Suprapubic skin (tissue), 4 donors: ENCODE measurements at regions not wholly inside any gene's neighbourhood (a gene's known extent, or its start where the extent isn't known, plus 50 kb on each side); places are given as distances from the start of the nearest gene placed in this dataset.

Experiments
- CTCF ChIP-seq, 2 donors: fragments of 200-600 bp in 1 of 2; fragments of 450-650 bp in 1 of 2; sonication (generic) in 1 of 2; IDR thresholded peaks; one replicate each; pipeline ENCODE4 v1.5.1; 2016 to 2019; ENCODE audit warnings: antibody characterized with exemption in 2 of 2, mild to moderate bottlenecking in 1 of 2, moderate library complexity in 1 of 2
- EP300 ChIP-seq: sonication (generic); formaldehyde crosslinking; IDR thresholded peaks from one replicate; pipeline ENCODE4 v1.6.1; 2017; ENCODE audit warnings: antibody characterized with exemption
- POLR2A ChIP-seq, 2 donors: fragments of 450-650 bp; IDR thresholded peaks; one replicate each; pipeline ENCODE4 v1.6.1; 2017; ENCODE audit warnings: antibody characterized with exemption in 2 of 2, mild to moderate bottlenecking in 2 of 2, moderate library complexity in 2 of 2
- POLR2AphosphoS5 ChIP-seq, 3 donors: sonication (generic); formaldehyde crosslinking; IDR thresholded peaks; one replicate each; pipeline ENCODE4 v1.6.1; 2017; ENCODE audit warnings: antibody characterized with exemption in 3 of 3

- TF ChIP-seq CTCF (IDR thresholded peaks at IDR 0.05) (no peak), POLR2A (IDR thresholded peaks at IDR 0.05) (no peak), POLR2AphosphoS5 (IDR thresholded peaks at IDR 0.05) (no peak), EP300 (no peak)
These were observed 611.2 kb downstream of the PPP4R3C start for GRCh38 chrX:26851981-26852380.
